ENCODE measurements at regions not wholly inside any gene's neighbourhood (a gene's known extent, or its start where the extent isn't known, plus 50 kb on each side); places are given as distances from the start of the nearest gene placed in this dataset.

DNA sequence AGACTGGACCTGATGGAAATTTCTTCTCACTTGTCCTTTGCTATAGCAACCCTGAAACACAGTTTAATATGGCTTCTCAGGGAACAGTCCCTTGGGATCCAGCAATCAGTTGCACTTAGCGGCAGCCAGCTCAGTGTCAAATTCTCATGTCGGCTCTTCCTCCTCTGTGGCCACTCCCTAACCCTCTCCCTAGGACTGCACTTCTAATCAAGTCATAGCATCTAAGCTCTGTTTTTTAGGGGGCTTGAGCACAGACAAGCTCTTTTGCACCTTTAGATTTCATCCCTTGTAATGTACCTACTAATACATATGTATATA lies 250.5 kb upstream of the TLE3 start:
- H3K27me3 Mint-ChIP-seq (ENCODE audit: insufficient read depth, low read depth) = peaks cover 10% of the 10 kb centered on the region
- Histone ChIP-seq H3K4me1 (no peaks in the 10 kb centered on the region), H3K9ac (no peak overlapping the region), H3K4me3 (no peak overlapping the region), H2AFZ (replicated peaks) (no peak overlapping the region), H3K27me3 (no peaks in the 10 kb centered on the region), H3K9me3 (ENCODE audit: low read depth) (no peaks in the 10 kb centered on the region), H3K4me2 (no peak overlapping the region), H3K27ac (no peak overlapping the region), H3F3A (ENCODE audit: low read depth) (no peaks in the 10 kb centered on the region), H4K20me1 (ENCODE audit: low read depth) (no peaks in the 10 kb centered on the region), H3K36me3 (no peaks in the 10 kb centered on the region), H3K79me2 (ENCODE audit: low read depth) (no peaks in the 10 kb centered on the region)
- H3K9me3 Mint-ChIP-seq = no peaks in the 10 kb centered on the region
- DNase-seq (ENCODE audit: low spot score) = no peak
- TF ChIP-seq EZH2phosphoT487 (IDR thresholded peaks at IDR 0.05) (no peak), EZH2 (IDR thresholded peaks at IDR 0.05) (no peak), CTCF (IDR thresholded peaks at IDR 0.05) (no peak)
- H3K4me1 Mint-ChIP-seq = peaks cover 11% of the 10 kb centered on the region
- H3K4me3 Mint-ChIP-seq = no peak overlapping the region
- no peak overlapping the region for H3K27ac Mint-ChIP-seq
- H3K36me3 Mint-ChIP-seq = no peaks in the 10 kb centered on the region

DNA sequence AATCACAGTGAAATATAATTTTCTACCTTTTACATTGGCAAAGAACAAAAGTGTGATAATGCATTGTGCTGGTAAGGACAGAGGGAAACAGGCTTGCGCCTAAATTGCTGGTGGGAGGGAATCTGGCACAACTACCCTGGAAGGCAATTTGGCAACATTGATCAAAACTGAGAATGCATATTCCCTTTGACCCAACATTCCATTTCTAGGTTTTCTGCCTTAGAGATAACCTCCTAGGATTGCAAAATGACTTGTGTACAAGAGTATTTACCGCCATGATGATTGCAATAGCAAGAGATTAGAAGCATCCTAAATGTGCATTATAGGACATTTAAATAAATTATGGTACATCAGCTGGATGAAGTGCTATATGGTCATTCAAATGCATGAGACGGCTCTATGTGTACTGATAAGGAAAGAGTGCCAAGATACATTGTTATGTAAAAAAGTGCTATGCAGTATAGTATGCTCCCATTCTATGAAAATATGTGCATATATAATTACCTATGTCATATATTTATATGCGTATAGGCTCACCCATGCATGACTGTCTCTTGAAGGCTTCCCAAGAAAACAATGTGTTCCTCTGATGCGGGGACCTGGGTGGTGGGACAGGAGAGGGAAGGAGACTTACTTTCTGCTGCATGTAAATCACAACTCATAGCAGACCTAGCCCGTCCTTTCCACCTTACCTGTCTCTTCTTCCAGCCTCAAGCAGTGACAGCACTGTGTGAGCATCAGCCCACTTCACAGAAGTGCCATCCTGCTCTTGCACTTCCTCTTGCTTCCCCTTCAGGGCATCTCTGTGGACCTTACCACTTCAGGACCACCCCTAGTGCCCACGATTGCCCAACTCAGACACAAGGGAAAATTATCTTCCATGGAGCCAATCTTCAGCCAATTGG lies 249.9 kb upstream of the TLE3 start:
- Histone ChIP-seq H3K27me3 (no peaks in the 10 kb centered on the region), H3K4me2 (no peak overlapping the region), H2AFZ (replicated peaks) (no peak overlapping the region), H4K20me1 (ENCODE audit: low read depth) (no peaks in the 10 kb centered on the region), H3K9me3 (ENCODE audit: low read depth) (no peaks in the 10 kb centered on the region), H3K4me1 (no peaks in the 10 kb centered on the region), H3K79me2 (ENCODE audit: low read depth) (no peaks in the 10 kb centered on the region), H3K4me3 (no peak overlapping the region), H3F3A (ENCODE audit: low read depth) (no peaks in the 10 kb centered on the region), H3K36me3 (no peaks in the 10 kb centered on the region), H3K9ac (no peak overlapping the region), H3K27ac (no peak overlapping the region)
- Mint-ChIP-seq H3K4me1 (peaks cover 11% of the 10 kb centered on the region), H3K36me3 (no peaks in the 10 kb centered on the region), H3K27ac (no peak overlapping the region), H3K9me3 (no peaks in the 10 kb centered on the region), H3K27me3 (ENCODE audit: insufficient read depth, low read depth) (peaks cover 10% of the 10 kb centered on the region), H3K4me3 (no peak overlapping the region)
- DNase-seq (ENCODE audit: low spot score) = no peak
- TF ChIP-seq EZH2 (IDR thresholded peaks at IDR 0.05) = no peak
- TF ChIP-seq CTCF (IDR thresholded peaks at IDR 0.05) = no peak
- no peak for TF ChIP-seq EZH2phosphoT487 (IDR thresholded peaks at IDR 0.05)

DNA sequence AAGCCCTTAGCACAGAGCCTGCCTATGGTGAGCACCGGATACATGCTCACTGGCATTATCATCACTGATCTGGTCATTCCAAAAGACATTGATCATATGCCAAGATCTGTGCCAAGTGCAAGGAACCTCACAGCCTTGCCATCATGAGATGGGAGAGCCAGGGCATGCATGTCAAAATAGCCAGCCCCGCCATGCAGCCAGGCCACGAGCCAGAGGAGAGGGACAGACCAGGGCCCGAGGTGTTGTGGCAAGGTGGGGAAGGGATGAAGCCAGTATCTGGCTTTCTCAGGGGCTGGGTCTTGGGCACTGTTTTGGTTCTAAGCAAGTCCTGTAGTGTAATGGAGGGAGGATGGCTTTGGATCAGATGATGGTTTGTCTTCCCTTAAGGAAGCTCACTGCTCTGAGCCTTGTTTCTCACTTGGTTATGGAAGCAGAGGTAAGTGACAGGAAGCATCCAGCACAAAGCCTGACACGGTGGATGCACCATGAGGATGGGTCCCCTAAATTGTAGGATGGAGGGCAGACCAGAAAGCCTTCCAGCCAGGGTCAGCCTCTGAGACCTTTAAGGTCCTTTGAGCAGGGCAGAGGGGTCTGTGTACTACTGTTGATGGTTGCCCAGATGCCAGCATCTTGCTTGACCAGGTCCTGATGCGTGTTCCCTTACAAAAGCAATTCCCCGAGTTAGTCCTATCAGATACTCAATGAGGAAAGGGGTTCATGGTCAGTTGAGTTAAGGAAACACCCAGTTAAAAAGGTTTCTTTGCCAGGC lies 247.7 kb upstream of the TLE3 start:
- H3K4me3 Mint-ChIP-seq = no peak overlapping the region
- H3K9me3 ChIP-seq (ENCODE audit: low read depth) = no peaks in the 10 kb centered on the region
- H3K27ac ChIP-seq = no peak overlapping the region
- H3F3A ChIP-seq (ENCODE audit: low read depth) = no peaks in the 10 kb centered on the region
- no peaks in the 10 kb centered on the region for H4K20me1 ChIP-seq (ENCODE audit: low read depth)
- H3K9ac ChIP-seq = no peak overlapping the region
- H3K27ac Mint-ChIP-seq = no peak overlapping the region
- H3K36me3 Mint-ChIP-seq = no peaks in the 10 kb centered on the region
- no peak overlapping the region for H2AFZ ChIP-seq (replicated peaks)
- H3K4me1 ChIP-seq = no peaks in the 10 kb centered on the region
- no peaks in the 10 kb centered on the region for H3K27me3 ChIP-seq
- no peaks in the 10 kb centered on the region for H3K79me2 ChIP-seq (ENCODE audit: low read depth)
- no peaks in the 10 kb centered on the region for H3K9me3 Mint-ChIP-seq
- H3K36me3 ChIP-seq = no peaks in the 10 kb centered on the region
- no peak for DNase-seq (ENCODE audit: low spot score)
- H3K4me3 ChIP-seq = no peak overlapping the region
- H3K4me1 Mint-ChIP-seq = peaks cover 11% of the 10 kb centered on the region
- TF ChIP-seq EZH2phosphoT487 (IDR thresholded peaks at IDR 0.05) = no peak
- no peak for TF ChIP-seq EZH2 (IDR thresholded peaks at IDR 0.05)
- no peak for TF ChIP-seq CTCF (IDR thresholded peaks at IDR 0.05)
- H3K4me2 ChIP-seq = no peak overlapping the region
- H3K27me3 Mint-ChIP-seq (ENCODE audit: insufficient read depth, low read depth) = peaks cover 7% of the 10 kb centered on the region
